SU-DHL-6 (cell line): ENCODE measurements at regions not wholly inside any gene's neighbourhood (a gene's known extent, or its start where the extent isn't known, plus 50 kb on each side); places are given as distances from the start of the nearest gene placed in this dataset.

ENCODE experiments used
- H2AFZ ChIP-seq: fragments of 200-600 bp; sonication (generic); 2 replicates; pipeline ENCODE4 v1.6.1; 2014; ENCODE audit warnings: low read depth, mild to moderate bottlenecking, moderate library complexity, mixed read lengths, antibody characterized with exemption, low read length; ENCODE audit not compliant: severe bottlenecking
- H3F3A ChIP-seq: fragments of 200-600 bp; shearing (Covaris generic); 2 replicates; pipeline ENCODE4 v1.6.0; 2016; ENCODE audit warnings: antibody characterized with exemption, mild to moderate bottlenecking; ENCODE audit not compliant: insufficient read depth
- H3K27ac ChIP-seq: fragments of 200-600 bp; sonication (generic); 2 replicates; pipeline ENCODE4 v1.5.1; 2016; ENCODE audit warnings: low read depth, mild to moderate bottlenecking, low read length, moderate library complexity, mixed read lengths
- H3K27me3 ChIP-seq: fragments of 200-600 bp; sonication (generic), shearing (Covaris generic); 2 replicates; pipeline ENCODE4 v1.6.0; 2014; ENCODE audit warnings: mild to moderate bottlenecking, low read length
- H3K36me3 ChIP-seq: fragments of 200-600 bp; sonication (generic); 2 replicates; pipeline ENCODE4 v1.6.1; 2014; ENCODE audit warnings: mild to moderate bottlenecking, low read length, mixed read lengths
- H3K4me2 ChIP-seq: fragments of 300-600, 200-600 bp; shearing (Covaris generic), sonication (generic); 2 replicates; pipeline ENCODE4 v1.6.0; 2014; ENCODE audit warnings: low read length, low read depth, mild to moderate bottlenecking; ENCODE audit not compliant: poor library complexity, severe bottlenecking
- H3K4me3 ChIP-seq: fragments of 200-600 bp; sonication (generic); 2 replicates; pipeline ENCODE4 v1.5.1; 2014; ENCODE audit warnings: antibody characterized with exemption, low read length, mild to moderate bottlenecking, mixed read lengths; ENCODE audit not compliant: insufficient read depth, poor library complexity, severe bottlenecking
- H3K79me2 ChIP-seq: fragments of 200-600 bp; sonication (generic); 2 replicates; pipeline ENCODE4 v1.6.1; 2014; ENCODE audit warnings: mild to moderate bottlenecking, low read length, moderate library complexity; ENCODE audit not compliant: insufficient read depth
- H3K9ac ChIP-seq: fragments of 200-600 bp; sonication (generic); 2 replicates; pipeline ENCODE4 v1.7.0; 2014; ENCODE audit warnings: mild to moderate bottlenecking, low read length
- H3K9me2 ChIP-seq: fragments of 200-600 bp; sonication (generic); replicated peaks from 2 replicates; pipeline ENCODE4 v1.6.1; 2014; ENCODE audit warnings: low read length; ENCODE audit not compliant: insufficient read depth
- H3K9me3 ChIP-seq: fragments of 200-600 bp; sonication (generic); 2 replicates; pipeline ENCODE4 v1.6.1; 2014; ENCODE audit warnings: low read length, mixed read lengths; ENCODE audit not compliant: insufficient read depth
- H4K20me1 ChIP-seq: fragments of 200-600 bp; sonication (generic); 2 replicates; pipeline ENCODE4 v1.6.1; 2014; ENCODE audit warnings: low read depth, mild to moderate bottlenecking, antibody characterized with exemption, low read length, moderate library complexity, mixed read lengths
- CTCF ChIP-seq: fragments of 200-600 bp; sonication (generic); IDR thresholded peaks from one replicate; pipeline ENCODE4 v1.5.1; 2017; ENCODE audit warnings: antibody characterized with exemption, mild to moderate bottlenecking, low read length, moderate library complexity; ENCODE audit not compliant: insufficient read depth, poor library complexity, severe bottlenecking
- EZH2phosphoT487 ChIP-seq: fragments of 200-600 bp; sonication (generic), shearing (Covaris generic); conservative IDR thresholded peaks from 2 replicates; pipeline ENCODE4 v1.6.1; 2018; ENCODE audit warnings: mild to moderate bottlenecking, antibody characterized with exemption, low read length, moderate library complexity, mixed read lengths

- Histone ChIP-seq H3K27ac (no peak overlapping the region), H3K9me2 (no peaks in the 10 kb centered on the region), H3K79me2 (no peaks in the 10 kb centered on the region), H3K36me3 (no peaks in the 10 kb centered on the region), H3F3A (no peaks in the 10 kb centered on the region), H2AFZ (no peak overlapping the region), H3K9ac (no peak overlapping the region), H3K4me2 (no peak overlapping the region), H3K27me3 (no peaks in the 10 kb centered on the region), H3K9me3 (no peaks in the 10 kb centered on the region), H4K20me1 (no peaks in the 10 kb centered on the region), H3K4me3 (no peak overlapping the region)
- TF ChIP-seq CTCF, result no peak
- TF ChIP-seq EZH2phosphoT487, result no peak
Measured at GRCh38 chr9:20216438-20216837, 405.9 kb downstream of the MLLT3 start.

GRCh38 chr9:20215552-20215951 is 406.7 kb downstream of the MLLT3 start:
- Histone ChIP-seq H3K36me3 (no peaks in the 10 kb centered on the region), H3F3A (no peaks in the 10 kb centered on the region), H3K4me3 (no peak overlapping the region), H3K27me3 (no peaks in the 10 kb centered on the region), H3K9me3 (no peaks in the 10 kb centered on the region), H3K9ac (no peak overlapping the region), H3K9me2 (no peaks in the 10 kb centered on the region), H3K27ac (no peak overlapping the region), H3K4me2 (no peak overlapping the region), H2AFZ (no peak overlapping the region), H3K79me2 (no peaks in the 10 kb centered on the region), H4K20me1 (no peaks in the 10 kb centered on the region)
- no peak for TF ChIP-seq CTCF
- no peak for TF ChIP-seq EZH2phosphoT487

GRCh38 chr9:20212806-20213205 is 409.5 kb downstream of the MLLT3 start:
- Histone ChIP-seq H3K4me2 (no peak overlapping the region), H4K20me1 (no peaks in the 10 kb centered on the region), H3K9me2 (no peaks in the 10 kb centered on the region), H3K27me3 (no peaks in the 10 kb centered on the region), H3K9me3 (no peaks in the 10 kb centered on the region), H3K4me3 (no peak overlapping the region), H3K79me2 (no peaks in the 10 kb centered on the region), H3K9ac (no peak overlapping the region), H2AFZ (no peak overlapping the region), H3K36me3 (no peaks in the 10 kb centered on the region), H3K27ac (no peak overlapping the region), H3F3A (no peaks in the 10 kb centered on the region)
- TF ChIP-seq CTCF, result no peak
- TF ChIP-seq EZH2phosphoT487, result no peak
